A673 (cell line): ENCODE measurements at regions not wholly inside any gene's neighbourhood (a gene's known extent, or its start where the extent isn't known, plus 50 kb on each side); places are given as distances from the start of the nearest gene placed in this dataset.
"Not testable (repeated sequence)": the region's sequence is repeated elsewhere in the genome, so short reads cannot be mapped to it uniquely, and the experiment has no call there.

ENCODE experiments used
- CTCF ChIP-seq: fragments of 300-800, 200-600 bp; sonication (generic); conservative IDR thresholded peaks from 2 replicates; pipeline ENCODE4 v1.5.1; 2017; ENCODE audit warnings: low read depth, mild to moderate bottlenecking, antibody characterized with exemption, low read length, moderate library complexity, mixed read lengths
- EZH2 ChIP-seq: fragments of 200-600 bp; sonication (generic); IDR thresholded peaks from 2 replicates; pipeline ENCODE4 v1.6.1; 2017; ENCODE audit warnings: borderline replicate concordance, low read depth, mild to moderate bottlenecking, mixed read lengths, antibody characterized with exemption, low read length; ENCODE audit not compliant: poor library complexity, severe bottlenecking

GRCh38 chr1:238429703-238430102 lies 539.0 kb upstream of the ZP4 start:
- TF ChIP-seq CTCF, EZH2: not testable (repeated sequence)
